H1 (cell line): ENCODE measurements at regions not wholly inside any gene's neighbourhood (a gene's known extent, or its start where the extent isn't known, plus 50 kb on each side); places are given as distances from the start of the nearest gene placed in this dataset.

ENCODE experiments used
- CTCF ChIA-PET: fragments of 300-600 bp; sonication (Branson Sonifier 250); formaldehyde crosslinking; loops from one replicate; lab custom pipeline; 2021; ENCODE audit not compliant: partially characterized antibody; lab: Charles Lee
- POLR2A ChIA-PET: fragments of 300-600 bp; sonication (Branson Sonifier 250); formaldehyde crosslinking; loops from one replicate; lab custom pipeline; 2021; ENCODE audit warnings: inconsistent platforms; ENCODE audit not compliant: partially characterized antibody; lab: Charles Lee
- DNase-seq, 2 experiments: peaks; one replicate each; pipeline versions ENCODE4 v3.0.0 to v3.0.0-alpha.2; 2010 to 2022; ENCODE audit warnings: low spot score in 2 of 2, low read depth in 1 of 2, mixed read lengths in 1 of 2
- FAIRE-seq: peaks from 2 replicates; lab custom pipeline; 2011; peaks lifted over from hg19 to GRCh38; lab: Jason Lieb, UNC
- H2AFZ ChIP-seq: 2 replicates; pipeline ENCODE4 v1.8.1; 2012; ENCODE audit warnings: low read length, inconsistent platforms
- H2AK5ac ChIP-seq: 2 replicates; pipeline ENCODE4 v1.6.1; 2013; ENCODE audit warnings: low read depth, low read length
- H2BK120ac ChIP-seq: replicated peaks from 2 replicates; pipeline ENCODE3; 2013; ENCODE audit warnings: low read depth, low read length, inconsistent platforms
- H2BK12ac ChIP-seq: 2 replicates; pipeline ENCODE4 v1.6.1; 2013; ENCODE audit warnings: low read depth, low read length
- H2BK15ac ChIP-seq: 2 replicates; pipeline ENCODE4 v1.6.1; 2013; ENCODE audit warnings: low read length
- H2BK20ac ChIP-seq: 2 replicates; pipeline ENCODE4 v1.6.1; 2013; ENCODE audit warnings: low read length
- H2BK5ac ChIP-seq: 2 replicates; pipeline ENCODE4 v1.6.1; 2013; ENCODE audit warnings: low read depth, low read length
- H3K14ac ChIP-seq: 2 replicates; pipeline ENCODE4 v1.6.1; 2013; ENCODE audit warnings: inconsistent platforms; ENCODE audit not compliant: insufficient read length
- H3K18ac ChIP-seq: 2 replicates; pipeline ENCODE4 v1.6.1; 2013; ENCODE audit warnings: low read length; ENCODE audit errors: extremely low read depth
- H3K23ac ChIP-seq: 2 replicates; pipeline ENCODE4 v1.6.1; 2013; ENCODE audit warnings: inconsistent platforms; ENCODE audit not compliant: insufficient read length
- H3K23me2 ChIP-seq: 2 replicates; pipeline ENCODE4 v1.6.1; 2013; ENCODE audit warnings: low read depth, low read length
- H3K27ac ChIP-seq: 2 replicates; pipeline ENCODE4 v1.6.1; 2011; ENCODE audit warnings: low read depth, low read length, inconsistent platforms
- H3K27me3 ChIP-seq, 4 experiments: replicated peaks in 1 of 4; 1 replicate in 1 of 4; 2 replicates in 3 of 4; pipeline versions ENCODE4 v1.6.1 to v1.8.1; 2011 to 2013; ENCODE audit warnings: low read length in 3 of 4, mild to moderate bottlenecking in 3 of 4, inconsistent platforms in 2 of 4, mixed read lengths in 2 of 4, moderate library complexity in 1 of 4; ENCODE audit not compliant: control insufficient read depth in 3 of 4, insufficient read depth in 3 of 4; ENCODE audit errors: extremely low read depth in 1 of 4
- H3K36me3 ChIP-seq, 4 experiments: 2 replicates each; pipeline versions ENCODE4 v1.6.1 to v1.8.1; 2011 to 2013; ENCODE audit warnings: mild to moderate bottlenecking in 4 of 4, low read length in 3 of 4, moderate library complexity in 2 of 4, control low read depth in 1 of 4, inconsistent platforms in 1 of 4; ENCODE audit not compliant: insufficient read depth in 4 of 4, control insufficient read depth in 2 of 4
- H3K4ac ChIP-seq: replicated peaks from 2 replicates; pipeline ENCODE3; 2013; ENCODE audit warnings: low read length, low read depth, mixed read lengths, inconsistent platforms; ENCODE audit not compliant: insufficient read length
- H3K4me1 ChIP-seq, 4 experiments: replicated peaks in 1 of 4; 1 replicate in 1 of 4; 2 replicates in 3 of 4; pipeline versions ENCODE4 v1.6.1 to v1.8.1; 2011 to 2013; ENCODE audit warnings: low read length in 3 of 4, inconsistent platforms in 2 of 4, mixed read lengths in 1 of 4; ENCODE audit not compliant: insufficient read depth in 4 of 4, control insufficient read depth in 3 of 4
- H3K4me2 ChIP-seq, 2 experiments: 2 replicates each; pipeline versions ENCODE4 v1.6.1 to v1.8.1; 2011 to 2013; ENCODE audit warnings: low read depth in 2 of 2, low read length in 2 of 2, control low read depth in 1 of 2, inconsistent platforms in 1 of 2, mild to moderate bottlenecking in 1 of 2; ENCODE audit not compliant: insufficient read depth in 1 of 2
- H3K4me3 ChIP-seq, 4 experiments: fragments of 200-600, 300-600 bp in 1 of 4; sonication (generic), shearing (Covaris generic), sonication (Bioruptor Twin) in 1 of 4; 2 replicates each; pipeline versions ENCODE4 v1.5.1 to v1.8.1; 2011 to 2016; ENCODE audit warnings: low read length in 4 of 4, low read depth in 3 of 4, control low read depth in 2 of 4, inconsistent platforms in 2 of 4, mild to moderate bottlenecking in 2 of 4, mixed read lengths in 1 of 4, moderate library complexity in 1 of 4; ENCODE audit not compliant: insufficient read depth in 2 of 4; ENCODE audit errors: extremely low read depth in 1 of 4
- H3K56ac ChIP-seq: replicated peaks from 2 replicates; pipeline ENCODE3; 2013; ENCODE audit warnings: low read depth, mild to moderate bottlenecking, mixed read lengths, low read length, inconsistent platforms; ENCODE audit not compliant: insufficient read length
- H3K79me1 ChIP-seq: 2 replicates; pipeline ENCODE4 v1.6.1; 2013; ENCODE audit warnings: low read depth, low read length, control low read depth
- H3K79me2 ChIP-seq, 2 experiments: 2 replicates each; pipeline versions ENCODE4 v1.6.1 to v1.8.1; 2012 to 2013; ENCODE audit warnings: low read length in 2 of 2, mild to moderate bottlenecking in 2 of 2, inconsistent platforms in 1 of 2; ENCODE audit not compliant: insufficient read depth in 2 of 2, control insufficient read depth in 1 of 2
- H3K9ac ChIP-seq, 4 experiments: replicated peaks in 1 of 4; 1 replicate in 1 of 4; 2 replicates in 3 of 4; pipeline versions ENCODE4 v1.6.1 to v1.8.1; 2011 to 2013; ENCODE audit warnings: low read depth in 3 of 4, low read length in 3 of 4, control low read depth in 2 of 4, mild to moderate bottlenecking in 2 of 4, moderate library complexity in 2 of 4, inconsistent platforms in 1 of 4; ENCODE audit errors: extremely low read depth in 1 of 4
- H3K9me3 ChIP-seq, 2 experiments: 2 replicates each; pipeline versions ENCODE4 v1.6.1 to v1.8.1; 2012 to 2013; ENCODE audit warnings: mild to moderate bottlenecking in 2 of 2, moderate library complexity in 2 of 2, control low read depth in 1 of 2, inconsistent platforms in 1 of 2, low read depth in 1 of 2, low read length in 1 of 2, mixed read lengths in 1 of 2; ENCODE audit not compliant: insufficient read depth in 2 of 2
- H4K20me1 ChIP-seq, 2 experiments: replicated peaks in 1 of 2; 2 replicates each; pipeline versions ENCODE3 to v1.8.1; 2011 to 2013; ENCODE audit warnings: inconsistent platforms in 2 of 2, low read length in 2 of 2, mild to moderate bottlenecking in 1 of 2; ENCODE audit not compliant: insufficient read depth in 2 of 2, control insufficient read depth in 1 of 2
- H4K5ac ChIP-seq: 2 replicates; pipeline ENCODE4 v1.6.1; 2013; ENCODE audit warnings: low read length, low read depth, mixed read lengths, inconsistent platforms; ENCODE audit not compliant: insufficient read length
- H4K8ac ChIP-seq: 2 replicates; pipeline ENCODE4 v1.8.0; 2013; ENCODE audit warnings: mild to moderate bottlenecking, moderate library complexity, low read length, inconsistent platforms; ENCODE audit not compliant: insufficient read depth; ENCODE audit errors: extremely low read depth
- H4K91ac ChIP-seq: replicated peaks from 2 replicates; pipeline ENCODE3; 2013; ENCODE audit warnings: low read length, mixed read lengths, inconsistent platforms; ENCODE audit not compliant: insufficient read length
- BRCA1 ChIP-seq: IDR thresholded peaks from 2 replicates; pipeline ENCODE4 v1.6.1; 2012; ENCODE audit warnings: low read depth, low read length, improper control_type of control experiment
- CBX5 ChIP-seq: fragments of 300-800, 300-1000 bp; sonication (generic); IDR thresholded peaks from 2 replicates; pipeline ENCODE4 v1.7.1; 2016; ENCODE audit warnings: antibody characterized with exemption, low read length, low read depth
- CHD2 ChIP-seq: IDR thresholded peaks from 2 replicates; pipeline ENCODE4 v1.6.1; 2012; ENCODE audit warnings: low read length, improper control_type of control experiment
- EZH2 ChIP-seq: fragments of 200-600 bp; sonication (generic); IDR thresholded peaks from 2 replicates; pipeline ENCODE4 v1.7.1; 2012; ENCODE audit warnings: low read depth, mild to moderate bottlenecking, moderate library complexity, low read length, inconsistent platforms; ENCODE audit not compliant: severe bottlenecking
- FOSL1 ChIP-seq: IDR thresholded peaks from 2 replicates; pipeline ENCODE4 v1.6.1; 2011; ENCODE audit warnings: mild to moderate bottlenecking, low read depth, low read length, moderate library complexity; ENCODE audit not compliant: insufficient read depth
- HDAC2 ChIP-seq, 2 experiments: fragments of 300-600 bp in 1 of 2; sonication (generic) in 1 of 2; IDR thresholded peaks; 2 replicates each; pipeline ENCODE4 v1.6.1; 2011 to 2012; ENCODE audit warnings: low read depth in 2 of 2, low read length in 2 of 2, mild to moderate bottlenecking in 2 of 2, moderate library complexity in 2 of 2, borderline replicate concordance in 1 of 2, inconsistent platforms in 1 of 2
- KDM4A ChIP-seq: IDR thresholded peaks from one replicate; pipeline ENCODE4 v1.7.1; 2012; ENCODE audit warnings: low read depth, mild to moderate bottlenecking, moderate library complexity, low read length, inconsistent platforms; ENCODE audit not compliant: severe bottlenecking
- KDM5A ChIP-seq: fragments of 200-600 bp; IDR thresholded peaks from 2 replicates; pipeline ENCODE4 v1.7.1; 2012; ENCODE audit warnings: mild to moderate bottlenecking, low read length, inconsistent platforms, mixed read lengths
- PHF8 ChIP-seq: fragments of 200-600 bp; sonication (generic); conservative IDR thresholded peaks from 2 replicates; pipeline ENCODE4 v1.7.1; 2012; ENCODE audit warnings: low read depth, mild to moderate bottlenecking, inconsistent platforms, low read length, moderate library complexity
- POLR2A ChIP-seq, 2 experiments: IDR thresholded peaks; 1 replicate in 1 of 2; 2 replicates in 1 of 2; pipeline ENCODE4 v1.6.1; 2011; ENCODE audit warnings: low read depth in 2 of 2, low read length in 2 of 2, mild to moderate bottlenecking in 2 of 2; ENCODE audit errors: control extremely low read depth in 1 of 2
- SRF ChIP-seq: IDR thresholded peaks from 2 replicates; pipeline ENCODE4 v1.6.1; 2011; ENCODE audit warnings: mild to moderate bottlenecking, low read depth, low read length, moderate library complexity
- TAF7 ChIP-seq: optimal IDR thresholded peaks from 2 replicates; pipeline ENCODE3; 2011; ENCODE audit warnings: low read depth, mild to moderate bottlenecking, inconsistent platforms, low read length, moderate library complexity, borderline replicate concordance
- TCF12 ChIP-seq: IDR thresholded peaks from 2 replicates; pipeline ENCODE4 v1.6.1; 2011; ENCODE audit warnings: low read depth, mild to moderate bottlenecking, low read length
- WGBS, 2 experiments: shearing (Covaris generic) in 1 of 2; methylation state at CpG; one replicate each; pipeline versions ENCODE4 v1.1.6 to v1.1.7; 2013 to 2015; ENCODE audit warnings: low lambda C conversion rate in 2 of 2, mixed read lengths in 2 of 2, inconsistent platforms in 1 of 2, low coverage in 1 of 2, missing lambda C conversion rate in 1 of 2; ENCODE audit not compliant: insufficient replicate concordance in 2 of 2, insufficient coverage in 1 of 2, insufficient read length in 1 of 2; ENCODE audit errors: extremely low coverage in 1 of 2, missing lambda C conversion rate in 1 of 2; 5-methylcytosine and 5-hydroxymethylcytosine counted together

DNA sequence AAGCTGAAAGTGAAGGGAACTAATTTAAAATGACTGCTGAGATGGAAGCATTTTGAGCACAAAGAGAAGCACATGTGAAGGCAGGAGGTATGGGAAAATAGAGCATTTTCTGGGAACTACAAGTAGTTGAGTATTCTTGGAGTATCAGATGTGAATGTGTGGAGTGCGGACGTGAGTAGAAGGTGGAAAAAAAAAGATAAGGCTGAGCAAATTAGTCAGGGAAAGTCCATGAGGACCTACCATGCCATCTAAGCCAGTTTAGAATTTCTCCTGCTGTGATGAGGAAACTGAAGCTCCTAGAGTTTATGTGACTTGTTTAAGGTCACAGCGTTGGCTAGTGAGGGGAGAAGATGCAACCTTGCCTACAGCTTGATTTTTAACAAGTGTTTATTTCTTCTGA, 578.1 kb upstream of the MIR17HG start:
- DNase-seq (no peak), FAIRE-seq (no peak)
- no peak overlapping the region for H3K56ac ChIP-seq
- H3K79me2 ChIP-seq, result no peaks in the 10 kb centered on the region
- H3K9ac ChIP-seq, result no peak overlapping the region
- no peak overlapping the region for H3K27ac ChIP-seq
- TF ChIP-seq POLR2A (IDR thresholded peaks at IDR 0.05; ENCODE audit: control extremely low read depth in 1 of 2, low read depth in 2 of 2, low read length in 2 of 2) (no peak), CBX5 (no peak), HDAC2 (IDR thresholded peaks at IDR 0.05; ENCODE audit: borderline replicate concordance in 1 of 2, low read depth in 2 of 2, low read length in 2 of 2) (no peak), TAF7 (no peak), KDM5A (no peak), SRF (no peak), BRCA1 (no peak), TCF12 (no peak), FOSL1 (no peak), PHF8 (no peak), EZH2 (no peak), KDM4A (no peak), CHD2 (no peak)
- H4K5ac ChIP-seq, result no peak overlapping the region
- no peak overlapping the region for H3K4ac ChIP-seq
- no peaks in the 10 kb centered on the region for H3K9me3 ChIP-seq
- H2BK12ac ChIP-seq, result no peak overlapping the region
- 82% methylated on average over 3 of the region's 3 CpGs; no CpG with 5 or more reads in 1 of the 2 experiments for WGBS, 2 experiments
- H3K23ac ChIP-seq, result no peak overlapping the region
- ChIA-PET POLR2A (no interaction called here), CTCF (interaction anchor here (0.6 kb wide), 1 partner anchor 844 kb away, joined by 4 read pairs; no protein-coding TSS in a partner anchor)
- no peak overlapping the region for H3K18ac ChIP-seq
- no peak overlapping the region for H2BK5ac ChIP-seq
- H3K14ac ChIP-seq, result no peak overlapping the region
- H3K27me3 ChIP-seq, result no peaks in the 10 kb centered on the region
- no peak overlapping the region for H2BK20ac ChIP-seq
- H3K4me1 ChIP-seq, result peaks cover 0 to 5% (median 3%) of the 10 kb centered on the region in 4 experiments; a peak in 3 of 7 replicates
- H4K8ac ChIP-seq, result no peak overlapping the region
- H3K36me3 ChIP-seq, result no peaks in the 10 kb centered on the region
- H2BK15ac ChIP-seq, result no peak overlapping the region
- no peak overlapping the region for H3K4me3 ChIP-seq
- H4K91ac ChIP-seq, result no peak overlapping the region
- H3K4me2 ChIP-seq, result no peak overlapping the region
- no peak overlapping the region for H2AK5ac ChIP-seq
- no peaks in the 10 kb centered on the region for H4K20me1 ChIP-seq
- no peaks in the 10 kb centered on the region for H3K79me1 ChIP-seq
- no peak overlapping the region for H2BK120ac ChIP-seq
- peak overlapping the region; percentile 76; the same call in 1 of the 2 replicates for H2AFZ ChIP-seq
- no peaks in the 10 kb centered on the region for H3K23me2 ChIP-seq
